SW 1271 (cell line): ENCODE measurements at regions not wholly inside any gene's neighbourhood (a gene's known extent, or its start where the extent isn't known, plus 50 kb on each side); places are given as distances from the start of the nearest gene placed in this dataset.

Experiments
- DNase-seq, 2 experiments: peaks; one replicate each; lab custom pipeline; 2025; lab: John Stamatoyannopoulos, UW

- no peak for DNase-seq
Observed at GRCh38 chr11:70521475-70522308, 123.4 kb downstream of the CTTN start.

- no peak for DNase-seq
Observed at GRCh38 chr11:70522309-70522592, 123.9 kb downstream of the CTTN start.

- DNase-seq: no peak
Observed at GRCh38 chr11:70522593-70523311, 124.4 kb downstream of the CTTN start.

- no peak for DNase-seq
Observed at GRCh38 chr11:70523384-70524095, 125.2 kb downstream of the CTTN start.

- no peak for DNase-seq
Observed at GRCh38 chr11:70524096-70524922, 126.0 kb downstream of the CTTN start.

GRCh38 chr11:70525006-70525405, 126.7 kb downstream of the CTTN start:
- DNase-seq: no peak

- no peak for DNase-seq
Observed at GRCh38 chr11:70525466-70525865, 127.1 kb downstream of the CTTN start.

GRCh38 chr11:70526116-70527045, 128.1 kb downstream of the CTTN start:
- no peak for DNase-seq

GRCh38 chr11:70527046-70527395, 128.7 kb downstream of the CTTN start:
- DNase-seq: no peak

- no peak for DNase-seq
Observed at GRCh38 chr11:70527429-70528045, 129.2 kb downstream of the CTTN start.

GRCh38 chr11:70528046-70528793, 129.9 kb downstream of the CTTN start:
- no peak for DNase-seq

- DNase-seq: no peak
Observed at GRCh38 chr11:70528794-70529580, 130.7 kb downstream of the CTTN start.

GRCh38 chr11:70530010-70530409, 131.7 kb downstream of the CTTN start:
- DNase-seq: no peak

GRCh38 chr11:70530629-70531185, 132.4 kb downstream of the CTTN start:
- no peak for DNase-seq

GRCh38 chr11:70531281-70532065, 133.1 kb downstream of the CTTN start:
- DNase-seq: no peak

- no peak for DNase-seq
Observed at GRCh38 chr11:70532066-70532440, 133.7 kb downstream of the CTTN start.

- no peak for DNase-seq
Observed at GRCh38 chr11:70532731-70533130, 134.4 kb downstream of the CTTN start.
